GM12873 (cell line): ENCODE measurements at regions not wholly inside any gene's neighbourhood (a gene's known extent, or its start where the extent isn't known, plus 50 kb on each side); places are given as distances from the start of the nearest gene placed in this dataset.

Experiments
- TF ChIP-seq, protein P1 (sequence below): IDR thresholded peaks from 2 replicates; pipeline ENCODE4 v1.5.1; 2012; ENCODE audit warnings: low read depth, mild to moderate bottlenecking, moderate library complexity, low read length, control low read depth; ENCODE audit not compliant: insufficient read depth; ENCODE audit errors: missing control alignments

- TF ChIP-seq, protein P1, sequence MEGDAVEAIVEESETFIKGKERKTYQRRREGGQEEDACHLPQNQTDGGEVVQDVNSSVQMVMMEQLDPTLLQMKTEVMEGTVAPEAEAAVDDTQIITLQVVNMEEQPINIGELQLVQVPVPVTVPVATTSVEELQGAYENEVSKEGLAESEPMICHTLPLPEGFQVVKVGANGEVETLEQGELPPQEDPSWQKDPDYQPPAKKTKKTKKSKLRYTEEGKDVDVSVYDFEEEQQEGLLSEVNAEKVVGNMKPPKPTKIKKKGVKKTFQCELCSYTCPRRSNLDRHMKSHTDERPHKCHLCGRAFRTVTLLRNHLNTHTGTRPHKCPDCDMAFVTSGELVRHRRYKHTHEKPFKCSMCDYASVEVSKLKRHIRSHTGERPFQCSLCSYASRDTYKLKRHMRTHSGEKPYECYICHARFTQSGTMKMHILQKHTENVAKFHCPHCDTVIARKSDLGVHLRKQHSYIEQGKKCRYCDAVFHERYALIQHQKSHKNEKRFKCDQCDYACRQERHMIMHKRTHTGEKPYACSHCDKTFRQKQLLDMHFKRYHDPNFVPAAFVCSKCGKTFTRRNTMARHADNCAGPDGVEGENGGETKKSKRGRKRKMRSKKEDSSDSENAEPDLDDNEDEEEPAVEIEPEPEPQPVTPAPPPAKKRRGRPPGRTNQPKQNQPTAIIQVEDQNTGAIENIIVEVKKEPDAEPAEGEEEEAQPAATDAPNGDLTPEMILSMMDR = no peak
Measured at GRCh38 chrX:18051690-18052089, 169.0 kb downstream of the BEND2 start.

DNA sequence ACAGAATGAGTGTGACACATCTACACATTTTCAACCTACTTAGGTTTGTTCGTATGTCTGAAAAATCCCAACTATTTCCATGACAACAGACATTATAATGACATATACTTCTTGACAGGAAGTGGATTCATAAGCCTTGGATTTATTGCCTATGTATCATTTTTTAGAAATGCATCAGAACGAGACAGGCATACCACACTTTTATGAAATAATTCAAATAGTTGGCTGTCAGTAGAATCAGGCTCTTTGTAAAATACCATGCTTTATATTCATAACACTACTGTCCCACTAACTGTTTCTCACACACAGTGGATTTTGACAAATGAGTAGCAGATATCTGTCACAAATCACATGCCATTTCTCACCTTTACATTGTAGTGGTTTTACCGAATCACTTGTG lies 173.2 kb downstream of the BEND2 start:
- TF ChIP-seq, protein P1 = no peak

DNA sequence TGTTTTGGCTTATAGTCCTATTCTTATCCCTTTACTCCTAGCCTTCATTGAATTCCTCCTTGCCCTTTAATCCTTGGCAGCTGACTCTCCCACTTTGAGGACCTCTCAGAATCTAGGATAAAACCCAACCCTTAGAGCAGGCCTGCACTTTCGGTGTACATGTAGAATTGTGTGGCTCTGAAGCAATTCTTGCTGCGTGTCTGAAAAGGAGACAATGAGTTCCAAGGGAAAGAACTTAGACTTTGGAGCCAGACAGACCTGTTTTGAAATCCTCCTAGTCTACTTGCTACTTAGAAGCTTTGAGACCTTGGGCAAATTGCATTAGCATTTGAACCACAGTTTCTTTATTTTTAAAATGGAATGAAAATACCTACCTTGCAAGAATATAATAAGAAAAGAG lies 175.2 kb downstream of the BEND2 start:
- TF ChIP-seq, protein P1 = no peak

DNA sequence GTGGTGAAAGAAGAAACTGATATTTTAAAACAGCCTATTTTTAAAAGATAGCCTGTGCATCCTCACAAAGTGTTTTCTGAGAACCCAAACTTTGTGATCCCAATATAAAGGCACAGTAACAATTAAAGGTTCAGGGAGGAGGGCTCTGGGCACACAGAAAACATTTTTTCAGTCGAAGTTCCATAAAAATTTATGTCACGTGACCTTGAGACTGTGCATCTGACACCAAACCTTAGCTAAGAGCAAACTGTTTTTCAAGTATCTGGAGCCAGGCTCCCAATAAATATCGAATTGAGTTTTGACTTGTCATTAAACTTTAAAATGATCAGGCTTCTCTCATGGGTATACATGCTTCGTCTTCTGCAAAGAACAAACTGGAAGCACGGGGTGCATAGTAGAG lies 177.9 kb downstream of the BEND2 start:
- TF ChIP-seq, protein P1 = no peak

- TF ChIP-seq, protein P1 = no peak
Measured at GRCh38 chrX:18041656-18042055, 179.0 kb downstream of the BEND2 start.

DNA sequence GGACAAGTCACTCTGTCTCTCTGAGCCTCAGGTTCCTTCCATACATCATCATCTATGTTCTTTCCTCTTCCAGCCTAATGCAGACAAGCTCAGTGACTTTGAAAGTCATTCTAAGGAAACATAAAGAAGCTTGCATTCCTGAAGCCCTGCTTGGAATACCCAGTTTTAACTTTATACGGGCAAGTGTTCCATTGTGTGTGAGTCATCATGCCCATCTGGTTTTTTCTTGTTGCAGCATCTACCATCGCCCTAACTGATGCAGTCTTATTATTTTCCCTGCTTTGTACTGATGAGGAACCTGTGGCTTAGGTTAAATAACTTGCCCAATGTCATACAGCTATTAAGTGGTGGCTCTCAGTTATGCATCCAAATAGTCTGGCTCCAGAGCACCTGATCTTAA lies 177.9 kb upstream of the RAI2 start:
- TF ChIP-seq, protein P1 = no peak

GRCh38 chrX:18036394-18036793 lies 175.3 kb upstream of the RAI2 start:
- TF ChIP-seq, protein P1 = no peak
